ENCODE measurements at regions not wholly inside any gene's neighbourhood (a gene's known extent, or its start where the extent isn't known, plus 50 kb on each side); places are given as distances from the start of the nearest gene placed in this dataset.

GRCh38 chr11:127622686-127623085 lies 622.1 kb upstream of the KIRREL3 start:
- TF ChIP-seq CTCF (IDR thresholded peaks at IDR 0.05): no peak
- no peak for TF ChIP-seq POLR2AphosphoS5 (IDR thresholded peaks at IDR 0.05)
- no peak for TF ChIP-seq POLR2A (IDR thresholded peaks at IDR 0.05)
- TF ChIP-seq EP300 (IDR thresholded peaks at IDR 0.05): no peak

All from suprapubic skin (tissue), 4 donors.